HG03159 (cell line): ENCODE measurements at regions not wholly inside any gene's neighbourhood (a gene's known extent, or its start where the extent isn't known, plus 50 kb on each side); places are given as distances from the start of the nearest gene placed in this dataset.

ENCODE experiments used
- ATAC-seq: cut with Tn5 transposase; IDR thresholded peaks from one replicate; pipeline ENCODE4 v1.9.1; 2021; ENCODE audit warnings: mild to moderate bottlenecking, moderate library complexity; ENCODE audit not compliant: unreplicated experiment

DNA sequence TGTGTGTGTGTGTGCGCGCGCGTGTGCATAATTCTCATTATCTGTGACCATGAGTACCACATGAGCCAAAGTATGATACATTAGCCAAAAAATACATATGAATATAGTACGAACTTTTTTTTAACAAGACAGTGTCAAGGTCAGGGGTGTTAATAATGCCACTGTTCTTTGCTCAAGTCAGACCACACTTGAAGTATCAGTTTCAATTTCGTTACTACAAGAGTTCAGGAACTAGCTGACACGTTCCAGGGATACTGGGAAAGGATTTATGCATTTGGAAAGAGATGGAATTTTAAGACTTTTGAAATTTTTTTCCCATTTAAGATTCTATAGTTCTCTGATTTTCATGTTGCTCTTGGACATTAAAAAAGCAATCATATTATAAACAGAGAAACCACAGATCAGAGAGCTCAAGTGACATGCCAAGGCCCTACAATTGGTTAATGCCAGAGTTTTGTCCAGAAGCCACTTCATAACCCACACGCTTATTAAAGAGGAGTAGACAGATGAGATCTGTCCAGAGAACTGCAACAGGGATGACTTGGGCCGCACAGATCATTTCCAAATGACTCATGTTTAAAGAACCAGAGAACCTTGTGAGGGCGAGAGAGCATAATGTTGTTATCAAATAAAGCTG, 718.8 kb upstream of the SGCG start:
- no peak for ATAC-seq

DNA sequence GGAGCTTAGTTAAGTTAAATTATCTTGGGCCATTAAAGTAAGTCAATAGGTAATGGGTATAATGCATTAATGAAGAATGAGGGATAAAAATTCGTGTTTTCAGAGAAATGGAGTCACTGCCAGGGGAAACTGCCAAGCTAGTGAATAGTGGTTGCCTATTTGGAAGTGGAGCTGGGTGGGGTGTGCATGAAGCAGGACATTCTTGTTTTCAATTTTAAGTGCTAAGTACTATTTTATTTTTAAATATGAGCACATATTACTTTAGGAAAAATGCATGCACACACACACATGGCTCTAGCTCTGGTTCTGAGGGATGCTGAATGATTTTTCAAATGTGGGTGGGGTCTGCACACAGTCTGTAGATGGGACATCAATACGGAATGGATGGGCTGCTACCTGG, 717.7 kb upstream of the SGCG start:
- no peak for ATAC-seq

DNA sequence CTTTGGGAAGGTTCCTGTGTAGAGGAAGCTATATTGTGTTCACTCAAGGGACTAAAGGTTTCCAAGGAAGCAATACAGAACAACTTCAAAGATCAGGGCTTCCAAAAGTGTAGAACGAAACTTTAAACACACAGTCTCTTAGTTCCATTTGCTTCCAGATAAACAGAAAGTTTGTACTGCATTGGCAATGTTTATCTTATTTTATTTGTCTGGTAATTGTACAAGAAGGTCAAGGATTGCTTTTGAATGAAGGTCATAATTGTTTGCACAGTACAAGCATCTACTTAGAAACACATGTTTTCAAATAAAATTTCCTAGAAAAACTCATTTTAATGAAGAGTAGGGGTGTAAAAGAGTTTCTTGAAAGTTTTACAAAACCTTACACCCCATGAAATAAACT, 712.7 kb upstream of the SGCG start:
- ATAC-seq: no peak

DNA sequence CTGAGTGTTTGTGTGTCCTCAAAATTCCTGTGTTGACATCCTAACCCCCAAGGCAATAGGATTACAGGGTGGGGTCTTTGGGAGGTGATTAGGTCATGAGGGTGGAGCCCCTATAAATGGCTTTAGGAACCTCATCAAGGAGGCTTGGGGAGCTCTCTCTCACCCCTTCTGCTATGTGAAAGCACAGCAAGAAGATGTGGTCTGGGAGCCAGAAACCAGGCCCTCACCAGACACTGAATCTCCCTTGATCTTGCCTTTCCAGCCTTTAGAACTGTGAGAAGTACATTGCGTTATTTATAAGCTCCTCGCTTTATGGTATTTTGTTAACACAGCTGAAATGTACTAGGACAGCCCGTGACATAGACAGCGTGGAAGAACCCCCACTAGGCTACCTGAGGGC, 712.0 kb upstream of the SGCG start:
- ATAC-seq: no peak

DNA sequence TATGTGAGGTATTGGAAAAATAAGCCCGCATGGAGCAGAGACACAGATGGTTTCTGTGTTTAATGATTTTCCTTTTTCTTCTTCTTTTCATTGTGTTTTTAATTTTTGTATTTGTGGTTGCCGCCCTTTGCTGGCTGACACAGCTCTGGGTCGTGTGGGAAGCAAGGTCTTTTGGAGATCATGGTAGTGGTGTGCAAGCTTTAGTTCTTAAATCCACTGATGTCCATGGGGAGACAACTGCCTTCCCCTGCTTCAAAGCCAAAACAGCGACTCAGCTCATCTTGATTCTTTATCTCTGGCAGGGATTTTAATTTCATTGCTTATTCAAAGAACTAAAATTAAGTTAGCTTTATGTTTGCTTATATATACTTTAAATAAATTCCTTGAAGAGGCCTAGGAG, 711.3 kb upstream of the SGCG start:
- no peak for ATAC-seq

DNA sequence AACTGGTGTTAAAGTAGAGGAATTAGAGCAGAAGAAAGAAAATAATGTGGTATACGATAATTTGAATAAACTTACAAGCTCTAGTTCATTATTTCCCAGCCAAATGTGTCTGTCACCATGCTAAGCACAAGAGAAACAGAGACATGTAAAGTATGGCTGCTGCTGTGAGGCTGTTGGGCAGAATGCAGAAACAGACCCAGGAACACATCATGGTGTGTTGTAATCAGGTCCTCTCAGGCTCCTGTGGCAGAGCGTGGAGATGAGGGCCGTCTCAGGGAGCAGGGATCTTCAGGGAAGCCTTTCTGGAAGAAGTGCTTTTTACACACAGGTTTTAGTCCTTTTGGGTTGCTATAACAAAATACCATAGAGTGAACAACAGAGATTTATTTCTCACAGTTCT, 710.7 kb upstream of the SGCG start:
- no peak for ATAC-seq

DNA sequence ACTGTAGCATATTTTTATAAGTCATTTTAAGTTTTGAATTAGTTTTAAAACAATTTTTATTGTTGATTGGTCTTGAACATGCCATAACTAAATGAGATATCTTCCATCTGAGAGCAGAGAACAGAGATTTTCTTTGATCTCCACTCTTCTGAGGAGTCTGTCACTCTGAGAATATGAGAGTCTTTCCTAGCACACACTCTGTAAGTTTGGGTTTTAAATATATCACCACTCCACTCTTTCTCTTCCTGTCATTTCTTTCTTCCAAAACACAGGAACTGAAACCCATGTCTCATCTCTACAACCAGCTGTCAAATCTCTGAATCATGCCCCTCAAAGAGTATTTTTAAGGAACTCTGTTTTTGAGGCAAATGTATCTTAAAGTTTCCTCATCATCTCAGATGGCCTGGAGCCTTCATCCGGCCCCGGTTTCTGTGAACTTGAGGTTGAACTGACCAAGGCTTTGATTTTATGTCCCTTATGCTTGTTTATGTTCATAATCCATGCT, 698.2 kb upstream of the SGCG start:
- no peak for ATAC-seq

DNA sequence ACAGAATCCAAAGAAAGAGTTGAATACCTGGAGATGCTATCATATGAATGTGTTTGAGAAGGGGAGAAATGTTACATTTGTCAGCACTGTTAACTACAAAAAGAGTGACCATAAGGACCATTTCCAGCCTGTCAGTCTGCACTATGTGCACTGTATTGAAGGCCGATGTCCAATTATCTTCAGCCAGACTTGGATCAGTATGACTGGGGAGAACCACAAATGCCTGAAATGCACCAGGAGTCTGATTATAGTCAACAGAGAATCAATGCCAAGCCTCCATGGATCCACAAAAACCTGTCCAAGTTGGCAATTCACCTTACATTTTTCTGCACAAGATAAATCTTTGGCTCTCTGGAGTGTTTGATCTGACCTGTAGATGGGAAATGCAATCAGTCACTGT, 697.5 kb upstream of the SGCG start:
- no peak for ATAC-seq

DNA sequence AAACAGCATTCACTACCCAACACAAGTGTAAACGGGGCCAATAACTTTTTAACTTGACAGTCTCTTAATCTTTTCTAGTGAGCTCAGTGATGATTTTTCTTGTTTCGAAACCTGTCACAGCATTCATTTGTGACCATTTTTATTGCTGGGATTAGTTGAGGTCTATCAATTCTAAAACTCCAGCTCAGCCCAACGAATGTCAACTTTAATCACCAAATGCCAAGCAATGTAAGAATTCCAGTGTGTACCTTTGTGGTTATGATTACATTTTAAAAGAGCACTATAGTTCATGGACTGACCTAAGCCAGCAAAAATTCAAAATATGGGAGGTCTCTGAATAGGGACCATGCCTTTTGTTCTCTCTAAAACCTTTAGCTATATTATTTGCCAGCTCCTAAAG, 694.3 kb upstream of the SGCG start:
- no peak for ATAC-seq

DNA sequence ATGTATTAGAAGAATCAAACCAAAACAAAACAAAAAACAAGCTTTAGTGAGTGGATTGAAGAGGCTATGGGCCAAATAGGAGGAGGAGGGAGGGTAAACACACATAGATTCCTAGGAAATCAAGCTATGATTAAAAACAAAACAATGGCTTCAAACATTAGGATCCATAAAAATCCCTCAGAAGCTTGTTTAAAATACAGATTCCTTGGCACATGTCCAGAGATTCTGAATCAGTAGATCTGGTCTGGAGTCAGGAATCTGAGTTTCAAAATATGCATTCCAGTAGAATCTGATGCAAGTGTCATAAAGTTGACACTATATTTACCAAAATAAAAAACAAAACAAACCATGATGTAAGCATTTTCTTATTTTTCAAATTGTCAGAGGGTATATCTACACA, 692.8 kb upstream of the SGCG start:
- ATAC-seq: no peak

DNA sequence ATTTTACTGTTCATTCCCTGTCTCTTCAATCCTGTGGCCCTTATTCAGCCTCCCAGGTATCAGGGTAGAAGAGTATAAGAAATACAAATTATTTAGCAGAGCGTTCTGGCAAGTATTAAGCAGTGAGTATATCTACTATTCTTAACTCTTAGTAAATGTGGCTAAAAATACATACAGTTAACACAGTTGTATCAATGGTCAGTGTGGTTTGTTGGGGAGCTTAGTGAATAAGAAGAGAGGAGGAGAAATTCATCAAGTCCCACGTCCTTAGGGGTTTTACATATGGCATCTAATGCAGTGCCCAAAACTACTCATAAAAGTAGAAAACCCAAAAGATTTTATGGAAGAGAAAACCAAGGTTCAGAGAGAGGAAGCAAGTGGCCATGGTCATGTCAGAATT, 691.0 kb upstream of the SGCG start:
- ATAC-seq: no peak

DNA sequence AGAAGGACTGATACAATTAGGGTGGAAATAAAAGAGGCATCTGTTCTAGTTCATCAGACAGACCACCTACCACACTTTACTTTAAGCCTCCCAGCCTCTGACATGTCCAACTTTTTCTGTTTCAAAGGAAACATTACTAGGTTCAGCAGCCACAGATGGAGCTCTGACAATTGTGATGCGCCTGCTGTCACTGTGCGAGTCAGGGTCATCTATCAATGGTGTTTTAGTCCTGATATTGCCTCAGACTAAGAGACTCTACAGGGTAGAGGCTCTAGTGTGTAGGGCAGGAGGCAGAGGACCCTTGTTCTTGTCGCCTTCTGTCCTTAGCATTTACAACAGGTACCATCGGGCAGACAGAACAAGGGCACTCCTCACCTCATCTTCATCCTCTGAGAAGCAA, 685.0 kb upstream of the SGCG start:
- ATAC-seq: no peak

DNA sequence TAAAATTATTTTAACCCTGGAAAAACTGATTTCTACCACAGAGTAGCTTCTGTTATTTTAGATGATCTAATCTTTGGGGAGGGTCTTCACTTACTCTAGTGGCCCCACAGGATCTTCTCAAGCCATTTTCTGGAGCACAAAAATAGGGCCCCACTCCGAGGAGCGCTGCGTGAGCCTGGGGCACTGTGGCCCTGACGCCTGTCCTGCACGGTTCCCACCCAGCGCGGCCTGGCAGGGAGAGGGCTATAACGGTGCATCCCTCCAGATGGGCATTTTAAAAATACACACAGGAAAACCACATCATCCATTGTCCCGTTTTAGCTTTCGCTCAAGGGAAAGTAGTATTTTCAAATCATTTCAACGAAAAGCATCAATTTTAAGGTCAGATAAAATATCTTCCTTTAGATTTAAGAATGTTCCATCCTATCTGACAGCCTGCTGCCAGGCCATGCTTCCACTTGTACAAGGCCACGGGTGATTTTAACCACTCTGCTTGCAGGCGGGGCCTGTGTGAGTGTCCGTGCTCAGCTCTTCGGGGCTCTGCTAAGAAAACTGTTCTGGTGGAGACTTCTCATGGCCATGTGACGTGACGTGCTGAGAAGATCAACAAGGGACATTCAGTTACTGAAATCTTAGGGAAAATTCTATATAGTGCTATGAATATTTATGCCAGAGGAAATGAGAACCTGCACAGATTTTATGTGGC, 683.8 kb upstream of the SGCG start:
- no peak for ATAC-seq

DNA sequence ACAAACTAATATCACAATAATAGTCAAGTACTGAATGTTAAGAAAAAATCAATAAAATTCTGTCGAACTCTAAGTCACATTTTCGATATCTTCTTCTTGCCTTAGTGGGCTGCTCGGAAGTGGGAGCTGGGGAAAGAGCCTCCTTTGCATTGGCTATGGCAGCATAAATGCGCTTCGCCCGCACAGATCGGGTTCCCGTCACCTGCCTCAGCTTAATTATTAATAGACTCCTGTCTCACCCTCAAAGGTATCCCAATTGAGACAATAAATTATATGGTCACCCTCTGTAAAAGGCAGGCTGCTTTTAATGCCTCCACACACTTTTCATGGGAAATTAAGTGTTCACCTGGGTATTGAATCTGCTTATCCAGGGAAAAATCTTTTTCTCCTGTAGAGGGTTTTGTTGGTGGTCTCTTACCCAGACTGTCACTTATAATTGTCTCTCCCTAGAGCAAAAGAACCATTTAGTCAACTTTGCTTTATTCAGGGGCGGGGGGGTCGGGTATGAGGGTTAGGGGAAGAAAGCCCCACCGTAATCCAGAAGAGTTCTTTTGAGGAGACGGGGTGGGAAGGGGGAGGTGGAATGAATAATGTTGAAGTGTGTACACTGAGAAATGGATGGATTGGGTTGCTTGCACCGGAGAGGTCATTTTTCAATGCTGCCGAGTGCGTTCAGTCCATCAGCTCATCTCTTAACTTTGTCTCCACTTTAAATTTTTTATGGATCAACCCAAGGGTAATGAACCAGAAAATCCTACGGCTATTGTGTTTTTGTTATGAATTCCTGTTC, 682.6 kb upstream of the SGCG start:
- no peak for ATAC-seq

DNA sequence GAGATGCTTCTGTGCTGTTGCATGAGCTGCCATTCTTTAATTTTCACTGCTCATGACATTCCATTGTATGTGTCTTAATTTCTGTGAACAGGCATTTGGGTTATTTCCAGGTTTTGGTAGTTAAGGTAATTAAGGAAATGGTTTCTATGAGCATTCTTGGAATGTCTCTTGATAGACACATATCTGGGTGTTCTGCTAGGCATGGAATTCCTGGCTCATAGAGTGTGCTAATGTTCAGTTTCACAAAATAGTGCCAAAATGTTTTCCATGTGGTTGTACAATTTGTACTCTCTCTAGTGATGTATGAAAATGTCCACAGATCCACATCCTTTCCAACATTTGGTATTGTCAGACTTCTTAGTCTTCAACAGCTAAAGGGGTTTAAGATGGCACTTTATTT, 680.9 kb upstream of the SGCG start:
- ATAC-seq: no peak

DNA sequence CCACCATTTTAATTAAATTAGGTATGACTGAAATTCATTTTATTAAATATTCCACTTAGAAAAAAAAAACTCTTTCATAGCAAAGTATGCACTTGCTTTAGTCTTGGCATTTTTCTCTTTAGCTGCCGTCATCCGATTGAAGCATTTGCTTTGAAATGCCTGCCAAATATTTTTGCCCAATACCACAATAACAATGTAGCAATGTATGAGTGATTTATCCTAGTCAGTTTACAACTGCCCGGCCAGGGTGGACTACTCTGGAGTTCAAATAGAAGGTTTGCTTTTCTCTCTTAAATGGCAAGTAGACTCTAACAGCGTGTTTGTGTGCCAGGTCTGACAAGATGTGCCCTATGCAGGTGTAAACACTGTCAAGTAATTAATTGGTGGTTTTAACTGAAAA, 675.3 kb upstream of the SGCG start:
- ATAC-seq: no peak

DNA sequence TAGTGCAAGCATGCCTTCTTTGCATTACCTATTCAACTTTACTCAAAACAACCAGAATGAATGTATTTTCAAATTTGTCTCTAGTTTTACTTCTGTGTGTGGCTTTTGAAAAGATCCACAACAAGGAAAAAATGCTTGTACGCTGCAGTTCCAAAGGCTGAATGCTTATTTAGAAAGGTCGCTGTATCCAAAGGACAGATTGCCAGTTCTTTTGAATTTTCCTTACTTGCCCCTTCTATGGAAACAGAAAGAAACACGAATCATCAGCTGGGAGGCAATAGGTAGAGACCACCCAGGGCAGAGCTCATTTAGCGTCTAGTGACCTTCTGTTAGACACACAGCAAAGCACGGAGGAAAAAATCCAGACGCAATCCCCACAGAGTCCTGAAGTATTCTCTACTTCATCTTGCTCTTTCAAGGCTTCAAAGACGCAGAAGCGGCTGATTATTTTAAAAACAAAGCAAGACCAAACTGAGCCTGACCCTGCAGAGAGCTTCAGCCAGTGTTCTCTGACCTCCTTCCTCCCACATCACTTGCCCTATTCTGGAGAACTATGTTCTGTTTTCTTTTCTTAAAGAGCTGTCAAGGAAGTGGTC, 674.6 kb upstream of the SGCG start:
- ATAC-seq: no peak

DNA sequence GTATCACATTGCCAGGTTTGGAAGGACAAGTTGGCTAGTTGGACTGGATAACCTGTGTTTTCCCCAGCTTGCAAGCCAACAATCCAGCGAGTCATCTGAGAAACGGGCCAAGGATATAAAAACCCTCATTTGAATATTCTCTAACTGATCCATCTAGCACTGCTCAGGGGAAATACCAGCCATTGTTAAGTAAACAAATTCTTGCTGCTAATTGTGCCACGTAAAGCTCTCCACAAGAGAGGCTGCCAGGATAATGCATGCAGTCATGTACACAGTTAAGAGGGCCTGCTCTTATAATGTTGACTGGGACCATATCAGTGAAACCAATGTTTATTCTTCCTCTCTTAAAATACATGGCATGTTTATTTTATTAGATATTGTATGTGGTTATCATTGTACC, 663.2 kb upstream of the SGCG start:
- ATAC-seq: no peak

DNA sequence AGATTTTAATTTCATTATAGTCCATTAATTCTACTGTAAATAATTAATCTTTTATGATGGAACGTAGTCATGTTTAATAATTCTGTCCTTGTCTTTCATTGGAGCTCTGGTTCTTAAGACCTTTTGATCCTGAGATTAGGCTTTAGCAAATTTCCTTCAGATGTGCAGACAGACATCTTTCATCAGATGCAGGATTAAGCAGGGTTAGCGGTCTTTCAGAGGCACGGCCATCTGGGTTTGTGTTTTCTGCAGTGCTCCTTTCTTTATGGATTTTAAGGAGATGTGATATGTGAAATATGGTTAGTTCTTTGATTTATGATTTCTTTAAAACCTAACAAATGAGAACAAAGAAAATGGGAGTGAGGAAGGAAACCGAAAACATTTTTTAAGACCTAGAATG, 643.9 kb upstream of the SGCG start:
- ATAC-seq: no peak

DNA sequence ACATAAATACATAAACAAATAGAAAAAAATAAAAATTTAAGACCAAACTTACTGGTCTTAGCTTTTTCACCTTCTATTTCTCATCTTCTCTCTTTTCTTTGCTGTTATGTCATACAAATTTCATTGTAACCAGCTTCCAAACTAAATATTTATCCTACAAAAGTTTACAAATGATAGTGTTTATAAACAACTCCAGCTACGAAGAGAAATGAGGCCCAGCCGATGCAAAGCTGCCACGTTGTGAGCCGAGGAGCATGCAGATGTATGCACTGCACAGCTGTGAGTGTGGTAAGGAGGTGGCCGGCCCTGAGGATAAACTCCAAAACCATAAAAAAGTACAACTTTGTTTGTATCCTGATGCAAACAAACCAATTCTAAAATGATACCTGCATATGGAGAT, 642.4 kb upstream of the SGCG start:
- ATAC-seq: no peak

DNA sequence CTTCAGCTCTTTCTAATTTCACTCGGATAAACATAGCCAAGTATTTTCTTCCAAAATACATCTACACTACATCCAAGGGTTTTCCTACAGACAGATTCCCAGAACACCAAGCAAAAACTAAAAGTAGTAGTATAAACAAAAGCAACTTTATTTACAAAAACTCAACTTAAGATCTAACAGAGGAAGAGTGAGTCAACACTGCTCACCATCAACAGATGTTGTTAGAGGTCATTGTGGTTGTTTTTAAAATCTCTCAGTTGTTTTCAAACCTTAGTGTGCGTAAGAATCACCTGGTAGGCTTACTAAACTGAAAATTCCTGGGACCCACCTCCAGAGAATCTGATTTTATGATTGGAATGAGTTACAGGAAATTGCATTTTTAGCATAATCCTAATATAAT, 631.7 kb upstream of the SGCG start:
- no peak for ATAC-seq

DNA sequence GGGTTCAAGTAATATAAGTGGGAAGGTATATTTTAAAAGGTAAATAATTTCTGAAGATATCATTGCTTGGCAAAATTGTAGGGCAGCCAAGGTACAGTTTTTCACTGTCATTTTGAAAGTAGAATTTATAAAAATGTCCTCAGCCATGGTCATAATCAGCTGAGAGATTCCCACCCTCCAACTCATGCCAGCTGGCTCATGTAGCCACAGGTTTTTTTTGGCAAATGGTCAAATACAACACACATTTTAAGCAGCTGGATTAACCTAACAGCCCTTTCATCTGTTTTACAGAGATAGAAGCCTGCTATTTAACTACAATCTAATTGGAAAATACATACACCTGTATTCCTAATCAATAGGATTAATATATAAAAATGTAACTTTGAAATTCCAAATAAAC, 619.2 kb upstream of the SGCG start:
- ATAC-seq: no peak
